ENCODE measurements at regions not wholly inside any gene's neighbourhood (a gene's known extent, or its start where the extent isn't known, plus 50 kb on each side); places are given as distances from the start of the nearest gene placed in this dataset.

GRCh38 chr6:19605624-19606023, 231.5 kb upstream of the ID4 start:
- no peak for TF ChIP-seq EZH2 (IDR thresholded peaks at IDR 0.05; ENCODE audit: low read length, unreplicated experiment)
- no peak for TF ChIP-seq CTCF (conservative IDR thresholded peaks at IDR 0.05; ENCODE audit: low read depth, low read length)

All from PC-3 (cell line).